CD4-positive, alpha-beta T cell (primary cell): ENCODE measurements at regions not wholly inside any gene's neighbourhood (a gene's known extent, or its start where the extent isn't known, plus 50 kb on each side); places are given as distances from the start of the nearest gene placed in this dataset.

Experiments
- ATAC-seq: fragments of 200-7000 bp; cut with Tn5 transposase; one replicate; pipeline ENCODE4 v1.10.0; 2022; ENCODE audit warnings: mild to moderate bottlenecking; ENCODE audit not compliant: poor library complexity
- CTCF ChIA-PET: fragments of 350-600 bp; sonication (Branson Sonifier 250); formaldehyde crosslinking; loops from one replicate; lab custom pipeline; 2021; ENCODE audit warnings: antibody characterized with exemption, inconsistent platforms; lab: Charles Lee
- POLR2A ChIA-PET: fragments of 350-600 bp; sonication (Branson Sonifier 250); formaldehyde crosslinking; loops from one replicate; lab custom pipeline; 2021; ENCODE audit warnings: antibody characterized with exemption, inconsistent platforms; lab: Charles Lee
- DNase-seq, 14 experiments: peaks; one replicate each; pipeline ENCODE4 v3.0.0-alpha.2; 2013 to 2020; ENCODE audit warnings: mixed read lengths in 2 of 14
- H3K27ac ChIP-seq, 2 donors: one replicate each; pipeline versions ENCODE4 v1.5.1 to v1.7.0; 2013; ENCODE audit warnings: low read length in 2 of 2, low read depth in 1 of 2, mild to moderate bottlenecking in 1 of 2
- H3K27me3 ChIP-seq, 2 experiments: 1 replicate in 1 of 2; 2 replicates in 1 of 2; pipeline versions ENCODE4 v1.6.1 to v1.7.0; 2013; ENCODE audit warnings: low read length in 2 of 2, control low read depth in 1 of 2, mild to moderate bottlenecking in 1 of 2, moderate library complexity in 1 of 2; ENCODE audit not compliant: insufficient read depth in 2 of 2, control insufficient read depth in 1 of 2
- H3K36me3 ChIP-seq: one replicate; pipeline ENCODE4 v1.6.1; 2013; ENCODE audit warnings: low read length, control low read depth; ENCODE audit not compliant: insufficient read depth
- H3K4me1 ChIP-seq: one replicate; pipeline ENCODE4 v1.6.1; 2013; ENCODE audit warnings: low read length, control low read depth; ENCODE audit not compliant: insufficient read depth
- H3K4me3 ChIP-seq: one replicate; pipeline ENCODE4 v1.5.1; 2013; ENCODE audit warnings: mild to moderate bottlenecking, low read length, moderate library complexity
- H3K9me3 ChIP-seq, 2 experiments: 1 replicate in 1 of 2; 2 replicates in 1 of 2; pipeline versions ENCODE4 v1.6.1 to v1.7.0; 2013; ENCODE audit warnings: low read length in 2 of 2, mild to moderate bottlenecking in 2 of 2, control low read depth in 1 of 2, moderate library complexity in 1 of 2; ENCODE audit not compliant: control insufficient read depth in 1 of 2, insufficient read depth in 1 of 2
- H3K27ac Mint-ChIP-seq: one replicate; pipeline ENCODE4 v1.8.0; 2020; ENCODE audit warnings: mixed read lengths
- H3K27me3 Mint-ChIP-seq: one replicate; pipeline ENCODE4 v1.8.0; 2021; ENCODE audit warnings: mixed read lengths
- H3K36me3 Mint-ChIP-seq: one replicate; pipeline ENCODE4 v1.8.0; 2021; ENCODE audit warnings: low read depth, mixed read lengths
- H3K4me1 Mint-ChIP-seq: one replicate; pipeline ENCODE4 v1.8.0; 2021; ENCODE audit warnings: low read depth, mixed read lengths
- H3K4me3 Mint-ChIP-seq: one replicate; pipeline ENCODE4 v1.8.0; 2020; ENCODE audit warnings: mild to moderate bottlenecking, mixed read lengths
- H3K9me3 Mint-ChIP-seq: one replicate; pipeline ENCODE4 v1.8.0; 2020; ENCODE audit warnings: mixed read lengths
- CTCF ChIP-seq: fragments of 200-600 bp; IDR thresholded peaks from one replicate; pipeline ENCODE4 v1.8.0; 2022; ENCODE audit warnings: antibody characterized with exemption, mild to moderate bottlenecking
- intact Hi-C, 2 experiments: fragments of 100-400 bp; cut with DNase I in 1 of 2; cut with micrococcal nuclease in 1 of 2; formaldehyde crosslinking; loops; one replicate each; pipeline versions ENCODE4 v1.15.1 to v1.9.0; 2023 to 2025; cut with DNase I, micrococcal nuclease

DNA sequence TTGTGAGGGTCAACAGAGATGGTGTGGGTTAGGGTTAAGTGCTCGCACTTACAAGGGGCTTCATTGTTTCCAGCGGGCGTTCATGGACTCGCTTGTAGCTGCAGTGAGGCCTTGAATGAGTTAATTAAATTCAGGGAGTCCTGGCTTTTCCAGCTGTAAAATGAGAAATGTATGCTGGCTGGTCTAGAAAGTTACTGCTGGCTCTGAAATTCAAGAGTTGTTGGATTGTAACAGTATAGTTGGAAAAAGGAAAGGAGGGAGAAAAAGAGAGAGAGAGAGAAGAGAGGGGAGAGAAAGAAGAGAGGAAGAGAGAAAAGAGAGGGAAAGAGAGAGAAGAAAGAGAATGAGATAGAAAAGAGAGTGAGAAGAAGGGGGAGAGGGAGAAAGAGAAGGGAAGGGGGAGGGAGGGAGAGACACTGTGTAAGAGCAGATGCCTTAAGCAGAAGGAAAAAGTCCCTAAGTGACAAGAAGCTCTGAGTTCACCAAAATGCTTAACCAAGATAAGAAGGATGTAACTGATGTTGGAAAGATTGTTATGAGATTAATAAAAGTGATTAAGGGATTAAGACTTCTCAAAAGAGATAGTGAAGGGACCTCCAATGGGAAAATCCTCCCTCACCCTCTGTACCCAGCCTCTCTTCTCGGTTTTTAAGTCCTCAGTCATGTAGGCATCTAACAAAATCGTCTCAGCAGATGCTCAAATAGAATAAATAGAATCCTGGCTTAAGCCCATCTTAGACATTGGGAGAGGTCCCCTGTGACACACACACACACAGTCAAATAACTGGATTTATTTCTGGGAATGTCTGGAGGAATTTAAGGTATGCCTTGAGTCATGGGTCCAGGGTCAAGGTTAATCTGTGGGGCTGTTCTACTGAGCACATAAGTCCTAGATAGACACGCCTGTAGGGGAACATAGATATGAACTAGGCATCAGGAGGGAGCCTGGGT lies 477.9 kb downstream of the MIAT start:
- H3K27ac ChIP-seq, result no peak overlapping the region
- no peaks in the 10 kb centered on the region for H3K36me3 ChIP-seq

DNA sequence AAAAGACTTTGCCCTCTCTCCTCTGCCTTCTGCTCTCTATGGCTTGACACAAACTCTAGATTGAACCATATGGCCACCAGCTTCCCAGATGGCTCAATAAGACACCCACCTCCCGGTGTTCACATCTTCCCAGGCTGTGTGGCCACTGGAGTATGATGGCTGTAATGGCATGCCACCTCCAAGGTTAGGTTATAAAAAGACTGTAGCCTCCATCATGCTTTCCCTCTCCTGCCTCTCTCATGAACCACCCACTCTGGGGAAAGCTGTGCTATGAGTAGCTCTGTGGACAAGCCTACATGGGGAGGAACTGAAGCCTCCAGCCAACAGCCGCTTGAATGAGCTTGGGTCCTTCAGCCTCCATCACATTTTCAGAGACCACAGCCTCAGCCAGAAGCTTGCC lies 479.2 kb downstream of the MIAT start:
- Mint-ChIP-seq H3K9me3 (no peaks in the 10 kb centered on the region), H3K4me3 (no peak overlapping the region), H3K27me3 (peaks cover 28% of the 10 kb centered on the region), H3K4me1 (no peaks in the 10 kb centered on the region), H3K36me3 (no peaks in the 10 kb centered on the region), H3K27ac (no peak overlapping the region)
- DNase-seq (no peak), ATAC-seq (no peak)
- CTCF ChIA-PET, result no interaction called here
- no peaks in the 10 kb centered on the region for H3K4me1 ChIP-seq
- intact Hi-C loops, result no loop called here
- no peak for TF ChIP-seq CTCF
- no peak overlapping the region for H3K4me3 ChIP-seq
- peaks cover 0 to 2% of the 10 kb centered on the region in 2 experiments for H3K27me3 ChIP-seq
- POLR2A ChIA-PET, result no interaction called here
- H3K27ac ChIP-seq, result no peak overlapping the region
- H3K36me3 ChIP-seq, result no peaks in the 10 kb centered on the region
- H3K9me3 ChIP-seq, result peaks cover 6 to 12% of the 10 kb centered on the region in 2 experiments

More for the DNA sequence above, 477.9 kb downstream of the MIAT start:
- no peaks in the 10 kb centered on the region for H3K9me3 Mint-ChIP-seq
- POLR2A ChIA-PET, result no interaction called here
- no peak overlapping the region for H3K27ac Mint-ChIP-seq
- no peak overlapping the region for H3K4me3 Mint-ChIP-seq
- Histone ChIP-seq H3K4me3 (no peak overlapping the region), H3K9me3 (peaks cover 6 to 15% of the 10 kb centered on the region in 2 experiments), H3K27me3 (peaks cover 0 to 2% of the 10 kb centered on the region in 2 experiments), H3K4me1 (no peaks in the 10 kb centered on the region)
- H3K27me3 Mint-ChIP-seq, result peaks cover 32% of the 10 kb centered on the region
- DNase-seq (peak in 1 of 14 experiments; percentile 24), ATAC-seq (no peak)
- TF ChIP-seq CTCF, result no peak
- no peaks in the 10 kb centered on the region for H3K36me3 Mint-ChIP-seq
- CTCF ChIA-PET, result no interaction called here
- H3K4me1 Mint-ChIP-seq, result no peaks in the 10 kb centered on the region
- intact Hi-C loops, result no loop called here

DNA sequence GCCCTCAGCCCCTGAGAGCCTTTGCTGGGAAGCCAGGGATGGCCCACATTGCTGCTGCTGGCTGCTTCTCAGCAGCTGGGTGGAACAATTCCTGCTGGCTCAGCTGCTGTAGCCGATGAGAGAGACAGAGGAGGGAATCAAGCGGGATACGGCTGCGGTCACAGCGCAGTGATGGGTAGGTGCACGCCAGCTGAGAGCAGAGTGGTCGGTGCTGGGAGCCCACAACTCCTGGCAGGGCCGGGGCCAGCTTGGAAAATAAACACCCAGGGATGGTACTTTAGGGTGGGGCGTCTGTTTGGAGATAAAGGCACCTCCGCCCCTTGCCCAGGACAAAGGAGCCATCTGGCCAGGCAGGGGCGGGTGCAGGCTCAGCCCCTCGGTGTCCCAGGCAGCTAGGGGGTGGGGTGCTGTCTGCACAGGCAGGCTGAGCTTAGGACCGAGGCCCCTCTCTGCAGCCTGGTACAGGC lies 480.5 kb downstream of the MIAT start:
- Mint-ChIP-seq H3K27ac (no peak overlapping the region), H3K27me3 (peaks cover 20% of the 10 kb centered on the region), H3K4me3 (no peak overlapping the region), H3K36me3 (no peaks in the 10 kb centered on the region), H3K4me1 (no peaks in the 10 kb centered on the region), H3K9me3 (no peaks in the 10 kb centered on the region)
- Histone ChIP-seq H3K4me3 (no peak overlapping the region), H3K9me3 (peaks cover 6 to 12% of the 10 kb centered on the region in 2 experiments), H3K27ac (no peak overlapping the region), H3K4me1 (no peaks in the 10 kb centered on the region), H3K27me3 (peaks cover 0 to 2% of the 10 kb centered on the region in 2 experiments), H3K36me3 (no peaks in the 10 kb centered on the region)
- no peak for ATAC-seq
- no peak for DNase-seq
- ChIA-PET POLR2A (no interaction called here), CTCF (no interaction called here)
- no peak for TF ChIP-seq CTCF
- intact Hi-C loops, result no loop called here
